T-cell (primary cell): ENCODE measurements at regions not wholly inside any gene's neighbourhood (a gene's known extent, or its start where the extent isn't known, plus 50 kb on each side); places are given as distances from the start of the nearest gene placed in this dataset.

ENCODE experiments used
- ATAC-seq, 4 experiments: fragments of 200-7000 bp in 3 of 4; fragments of 150-1000 bp in 1 of 4; cut with Tn5 transposase; replicated peaks in 1 of 4; 1 replicate in 3 of 4; 2 replicates in 1 of 4; pipeline ENCODE4 v1.10.0; 2021; ENCODE audit warnings: moderate library complexity in 3 of 4, mild to moderate bottlenecking in 2 of 4, moderate number of reproducible peaks in 1 of 4
- CTCF ChIA-PET, 2 donors: fragments of 300-600 bp; sonication (Branson Sonifier 250); formaldehyde crosslinking; loops; one replicate each; lab custom pipeline; 2022; ENCODE audit warnings: antibody characterized with exemption in 2 of 2; lab: Charles Lee
- POLR2A ChIA-PET, 2 donors: fragments of 300-600 bp; sonication (Branson Sonifier 250); formaldehyde crosslinking; loops; one replicate each; lab custom pipeline; 2022; ENCODE audit warnings: antibody characterized with exemption in 2 of 2; lab: Charles Lee
- DNase-seq, 35 experiments: peaks; one replicate each; pipeline versions ENCODE4 v3.0.0 to v3.0.0-alpha.2; 2013 to 2023
- H3K27ac ChIP-seq: one replicate; pipeline ENCODE4 v1.5.1; 2013; ENCODE audit warnings: low read length
- H3K27me3 ChIP-seq, 2 experiments: replicated peaks in 1 of 2; 1 replicate in 1 of 2; 2 replicates in 1 of 2; pipeline versions ENCODE4 v1.6.1 to v1.7.0; 2013; ENCODE audit warnings: low read length in 1 of 2, mixed read lengths in 1 of 2; ENCODE audit not compliant: control insufficient read depth in 2 of 2, insufficient read depth in 2 of 2; ENCODE audit errors: extremely low read depth in 1 of 2
- H3K36me3 ChIP-seq, 2 donors: 1 replicate in 1 of 2; 2 replicates in 1 of 2; pipeline versions ENCODE4 v1.6.1 to v1.7.0; 2013; ENCODE audit warnings: low read length in 1 of 2; ENCODE audit not compliant: control insufficient read depth in 2 of 2, insufficient read depth in 1 of 2; ENCODE audit errors: extremely low read depth in 1 of 2
- H3K4me1 ChIP-seq, 2 experiments: 1 replicate in 1 of 2; 2 replicates in 1 of 2; pipeline versions ENCODE4 v1.6.1 to v1.7.0; 2013; ENCODE audit warnings: low read length in 2 of 2, mixed read lengths in 1 of 2; ENCODE audit not compliant: insufficient read depth in 2 of 2, control insufficient read depth in 1 of 2; ENCODE audit errors: extremely low read depth in 1 of 2
- H3K4me3 ChIP-seq, 2 donors: 1 replicate in 1 of 2; 2 replicates in 1 of 2; pipeline versions ENCODE4 v1.5.1 to v1.7.0; 2013; ENCODE audit warnings: mild to moderate bottlenecking in 2 of 2, low read length in 1 of 2, moderate library complexity in 1 of 2; ENCODE audit not compliant: control insufficient read depth in 1 of 2; ENCODE audit errors: extremely low read depth in 1 of 2
- H3K9me3 ChIP-seq: 2 replicates; pipeline ENCODE4 v1.7.0; 2013
- H3K27ac Mint-ChIP-seq, 2 donors: one replicate each; pipeline ENCODE4 v1.8.0; 2020 to 2021; ENCODE audit warnings: mild to moderate bottlenecking in 2 of 2, mixed read lengths in 2 of 2
- H3K27me3 Mint-ChIP-seq, 2 donors: one replicate each; pipeline ENCODE4 v1.8.0; 2021 to 2022; ENCODE audit warnings: mixed read lengths in 2 of 2
- H3K36me3 Mint-ChIP-seq: one replicate; pipeline ENCODE4 v1.8.0; 2021; ENCODE audit warnings: mixed read lengths
- H3K4me1 Mint-ChIP-seq, 3 donors: one replicate each; pipeline ENCODE4 v1.8.0; 2020 to 2022; ENCODE audit warnings: mixed read lengths in 3 of 3, mild to moderate bottlenecking in 1 of 3
- H3K4me3 Mint-ChIP-seq, 3 donors: one replicate each; pipeline ENCODE4 v1.8.0; 2020 to 2022; ENCODE audit warnings: mild to moderate bottlenecking in 3 of 3, mixed read lengths in 3 of 3, moderate library complexity in 3 of 3
- H3K9me3 Mint-ChIP-seq, 3 donors: one replicate each; pipeline ENCODE4 v1.8.0; 2020 to 2022; ENCODE audit warnings: mixed read lengths in 3 of 3
- WGBS: methylation state at CpG from one replicate; pipeline ENCODE4 v1.1.5; 2013; ENCODE audit warnings: missing lambda C conversion rate; ENCODE audit not compliant: insufficient coverage; 5-methylcytosine and 5-hydroxymethylcytosine counted together

DNA sequence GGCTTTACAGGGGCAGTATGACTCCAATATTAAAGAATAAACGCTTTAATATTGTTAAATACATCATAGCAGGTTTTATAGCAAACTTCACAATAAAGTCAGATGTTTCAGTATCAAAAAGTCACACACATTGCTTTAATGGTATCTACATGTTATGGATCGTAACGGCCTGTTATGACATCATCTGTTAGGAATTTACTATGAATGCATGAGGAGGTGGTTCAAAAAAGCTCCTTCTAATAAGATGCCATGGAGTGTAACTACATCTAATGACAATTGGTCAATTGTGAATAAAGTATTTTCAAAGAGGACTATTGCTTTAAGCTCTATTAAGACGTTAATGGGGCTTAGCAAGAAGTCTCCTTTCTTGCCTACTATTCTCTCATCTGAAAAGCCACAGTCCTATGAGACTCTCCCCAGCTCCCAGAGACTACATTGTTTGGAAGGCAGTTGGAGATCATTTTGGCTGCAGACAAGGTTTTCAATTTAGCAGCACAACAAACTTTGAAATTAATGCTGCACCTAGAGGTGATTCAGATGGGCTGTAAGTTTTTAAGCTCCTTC, 300.7 kb upstream of the MEIS1 start:
- ChIA-PET POLR2A (no interaction called here), CTCF (no interaction called here)
- Mint-ChIP-seq H3K36me3 (no peaks in the 10 kb centered on the region), H3K9me3 (peaks cover 0 to 9% (median 3%) of the 10 kb centered on the region in 3 donors), H3K27ac (no peak overlapping the region), H3K27me3 (no peaks in the 10 kb centered on the region), H3K4me3 (no peak overlapping the region), H3K4me1 (no peaks in the 10 kb centered on the region)
- H3K4me3 ChIP-seq: no peak overlapping the region
- WGBS: no CpG with 5 or more reads among the region's 4 CpGs
- no peaks in the 10 kb centered on the region for H3K9me3 ChIP-seq
- H3K4me1 ChIP-seq: no peaks in the 10 kb centered on the region
- H3K27me3 ChIP-seq: no peaks in the 10 kb centered on the region
- no peak overlapping the region for H3K27ac ChIP-seq
- no peaks in the 10 kb centered on the region for H3K36me3 ChIP-seq
- ATAC-seq (no peak), DNase-seq (no peak)

DNA sequence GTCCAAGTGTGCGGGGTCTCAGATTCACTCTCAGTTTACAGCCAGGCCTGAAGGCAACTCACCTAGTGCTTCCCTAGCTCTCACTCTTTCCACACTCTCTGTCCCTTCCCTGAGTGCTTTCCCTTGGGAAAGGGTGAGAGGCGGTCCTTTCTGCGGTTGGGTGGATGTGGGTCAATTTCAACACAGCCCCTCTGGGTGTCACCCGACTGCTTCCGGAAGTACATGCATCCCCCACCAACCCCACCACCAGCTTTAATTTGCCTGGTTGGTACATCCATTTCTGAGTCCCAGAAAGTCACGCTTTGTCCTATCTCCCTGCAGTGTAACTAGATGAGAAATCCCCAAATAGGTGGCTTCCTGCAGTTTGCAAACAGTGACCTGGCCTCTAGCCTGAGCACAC, 307.3 kb upstream of the MEIS1 start:
- no peak overlapping the region for H3K27ac ChIP-seq
- no peaks in the 10 kb centered on the region for H3K36me3 ChIP-seq
- WGBS: 93% methylated on average over 3 of the region's 6 CpGs
- ChIA-PET POLR2A (no interaction called here), CTCF (no interaction called here)
- Mint-ChIP-seq H3K9me3 (peaks cover 0 to 3% (median 2%) of the 10 kb centered on the region in 3 donors), H3K4me3 (no peak overlapping the region), H3K4me1 (no peaks in the 10 kb centered on the region), H3K36me3 (no peaks in the 10 kb centered on the region), H3K27ac (no peak overlapping the region), H3K27me3 (no peaks in the 10 kb centered on the region)
- H3K27me3 ChIP-seq: no peaks in the 10 kb centered on the region
- H3K4me1 ChIP-seq: no peaks in the 10 kb centered on the region
- DNase-seq: no peak
- H3K4me3 ChIP-seq: no peak overlapping the region
- H3K9me3 ChIP-seq: no peaks in the 10 kb centered on the region
- ATAC-seq: no peak

DNA sequence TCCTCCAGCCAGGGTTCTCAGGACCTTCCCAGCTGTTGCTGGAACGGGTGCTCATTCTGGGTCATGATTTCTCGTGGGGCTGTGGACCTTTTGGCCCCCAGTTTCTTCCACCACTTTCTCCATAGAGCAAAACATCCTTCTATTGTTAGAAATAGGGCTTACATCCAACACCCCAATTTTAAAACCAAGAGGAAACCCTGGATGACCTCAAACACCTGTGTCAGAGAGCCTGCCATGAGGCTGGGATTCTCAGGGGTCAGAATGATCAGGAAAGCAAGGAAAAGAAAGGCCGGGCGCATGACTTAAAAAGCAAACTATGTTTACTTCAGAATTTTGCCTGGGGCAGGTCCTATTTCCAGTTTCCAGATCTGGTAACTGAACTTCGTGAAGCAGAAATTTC, 307.9 kb upstream of the MEIS1 start:
- Mint-ChIP-seq H3K9me3 (peaks cover 0 to 3% (median 0%) of the 10 kb centered on the region in 3 donors), H3K27me3 (no peaks in the 10 kb centered on the region), H3K27ac (no peak overlapping the region), H3K4me1 (no peaks in the 10 kb centered on the region), H3K36me3 (no peaks in the 10 kb centered on the region), H3K4me3 (no peak overlapping the region)
- Histone ChIP-seq H3K9me3 (no peaks in the 10 kb centered on the region), H3K27ac (no peak overlapping the region), H3K4me1 (no peaks in the 10 kb centered on the region), H3K36me3 (no peaks in the 10 kb centered on the region), H3K27me3 (no peaks in the 10 kb centered on the region), H3K4me3 (no peak overlapping the region)
- WGBS: 83% methylated on average over 5 of the region's 5 CpGs
- DNase-seq: no peak
- CTCF ChIA-PET: no interaction called here
- POLR2A ChIA-PET: no interaction called here
- no peak for ATAC-seq

DNA sequence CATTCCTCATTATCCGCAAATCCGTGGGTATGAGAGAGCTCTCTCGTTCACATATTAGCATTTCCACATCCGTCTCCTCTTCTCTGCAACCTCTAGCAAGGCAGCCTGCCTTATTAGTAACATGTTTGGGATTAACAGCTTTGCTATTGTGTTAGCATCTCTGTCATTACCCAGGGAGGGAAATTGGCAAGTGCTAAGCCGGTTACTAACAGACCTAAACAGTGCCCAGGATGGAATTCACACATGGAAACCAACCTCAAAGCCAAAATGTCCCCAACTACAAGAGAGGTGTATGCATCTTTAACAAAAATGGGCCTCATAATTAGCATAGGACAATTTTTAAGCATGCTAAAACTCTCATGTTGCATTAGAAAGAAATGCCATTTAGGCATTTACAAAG, 309.0 kb upstream of the MEIS1 start:
- no CpG with 5 or more reads among the region's 5 CpGs for WGBS
- no peaks in the 10 kb centered on the region for H3K4me1 ChIP-seq
- no peaks in the 10 kb centered on the region for H3K9me3 ChIP-seq
- ATAC-seq (no peak), DNase-seq (no peak)
- no peaks in the 10 kb centered on the region for H3K27me3 Mint-ChIP-seq
- H3K36me3 ChIP-seq: no peaks in the 10 kb centered on the region
- H3K27me3 ChIP-seq: no peaks in the 10 kb centered on the region
- H3K4me3 ChIP-seq: no peak overlapping the region
- no peak overlapping the region for H3K27ac Mint-ChIP-seq
- no peaks in the 10 kb centered on the region for H3K4me1 Mint-ChIP-seq
- POLR2A ChIA-PET: no interaction called here
- no peaks in the 10 kb centered on the region for H3K36me3 Mint-ChIP-seq
- CTCF ChIA-PET: no interaction called here
- no peak overlapping the region for H3K4me3 Mint-ChIP-seq
- no peak overlapping the region for H3K27ac ChIP-seq
- peaks cover 0 to 4% (median 0%) of the 10 kb centered on the region in 3 donors for H3K9me3 Mint-ChIP-seq

DNA sequence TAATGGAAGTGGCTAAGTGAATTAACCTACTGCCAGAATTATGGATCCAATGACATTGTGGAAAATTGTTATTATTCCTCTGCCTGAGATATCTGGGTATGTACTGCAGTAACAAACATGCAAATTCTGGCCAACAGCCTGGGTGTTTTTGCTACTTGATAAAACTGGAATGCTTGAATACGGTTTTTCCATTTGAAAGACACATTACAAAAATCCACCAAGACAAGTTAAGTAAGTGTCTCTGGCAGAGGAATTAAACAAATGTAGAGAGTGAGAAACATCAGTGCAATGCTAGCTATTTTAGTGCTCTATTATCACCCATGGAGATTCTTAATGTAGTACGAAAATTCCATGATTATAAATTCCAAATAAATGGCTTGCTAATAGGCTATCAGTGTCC, 312.4 kb upstream of the MEIS1 start:
- Histone ChIP-seq H3K27ac (no peak overlapping the region), H3K4me1 (no peaks in the 10 kb centered on the region), H3K9me3 (no peaks in the 10 kb centered on the region), H3K27me3 (no peaks in the 10 kb centered on the region), H3K4me3 (no peak overlapping the region), H3K36me3 (no peaks in the 10 kb centered on the region)
- POLR2A ChIA-PET: no interaction called here
- Mint-ChIP-seq H3K27ac (no peak overlapping the region), H3K4me1 (no peaks in the 10 kb centered on the region), H3K36me3 (no peaks in the 10 kb centered on the region), H3K27me3 (no peaks in the 10 kb centered on the region), H3K4me3 (no peak overlapping the region), H3K9me3 (peaks cover 0 to 8% (median 5%) of the 10 kb centered on the region in 3 donors)
- no CpG with 5 or more reads among the region's 2 CpGs for WGBS
- ATAC-seq (no peak), DNase-seq (no peak)
- CTCF ChIA-PET: no interaction called here

DNA sequence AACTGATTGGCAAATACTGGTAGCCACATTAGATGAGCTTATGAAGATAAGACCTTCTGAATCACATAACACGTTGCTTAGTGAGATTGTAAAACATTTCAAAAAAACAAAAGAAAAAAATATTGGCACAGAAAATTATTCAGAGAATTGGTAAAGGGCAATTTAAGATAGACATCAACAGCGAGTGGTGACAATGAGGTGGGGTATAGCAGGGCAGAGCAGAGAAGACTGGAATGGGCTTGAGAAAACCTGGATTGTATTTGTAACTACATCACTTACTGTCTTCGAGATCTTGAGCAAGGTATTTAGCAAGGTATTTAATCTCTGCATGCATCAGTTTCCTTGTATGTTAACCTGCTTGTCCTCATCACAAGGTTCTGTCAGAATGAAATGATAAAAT, 313.0 kb upstream of the MEIS1 start:
- ATAC-seq: no peak

More for the DNA sequence above, 313.0 kb upstream of the MEIS1 start:
- CTCF ChIA-PET: no interaction called here
- H3K27me3 Mint-ChIP-seq: no peaks in the 10 kb centered on the region
- H3K4me1 ChIP-seq: no peaks in the 10 kb centered on the region
- H3K4me3 ChIP-seq: no peak overlapping the region
- H3K4me3 Mint-ChIP-seq: no peak overlapping the region
- H3K9me3 ChIP-seq: no peaks in the 10 kb centered on the region
- DNase-seq: no peak
- POLR2A ChIA-PET: no interaction called here
- no peak overlapping the region for H3K27ac Mint-ChIP-seq
- no peaks in the 10 kb centered on the region for H3K27me3 ChIP-seq
- H3K27ac ChIP-seq: no peak overlapping the region
- no peaks in the 10 kb centered on the region for H3K36me3 Mint-ChIP-seq
- H3K9me3 Mint-ChIP-seq: peaks cover 0 to 8% (median 5%) of the 10 kb centered on the region in 3 donors
- WGBS: no CpG with 5 or more reads among the region's 3 CpGs
- H3K36me3 ChIP-seq: no peaks in the 10 kb centered on the region
- H3K4me1 Mint-ChIP-seq: no peaks in the 10 kb centered on the region
